GM18520 (cell line): ENCODE measurements at regions not wholly inside any gene's neighbourhood (a gene's known extent, or its start where the extent isn't known, plus 50 kb on each side); places are given as distances from the start of the nearest gene placed in this dataset.
"Not testable (repeated sequence)": the region's sequence is repeated elsewhere in the genome, so short reads cannot be mapped to it uniquely, and the experiment has no call there.

Experiments
- ATAC-seq: cut with Tn5 transposase; IDR thresholded peaks from one replicate; pipeline ENCODE4 v1.9.1; 2021; ENCODE audit not compliant: unreplicated experiment

- peak; percentile 91 for ATAC-seq
These were observed 699.4 kb downstream of the ZPLD1 start for GRCh38 chr3:103134023-103134724.

- ATAC-seq, result no peak
These were observed 701.8 kb downstream of the ZPLD1 start for GRCh38 chr3:103136621-103137020.

- ATAC-seq, result no peak
These were observed 703.0 kb downstream of the ZPLD1 start for GRCh38 chr3:103137830-103138229.

- no peak for ATAC-seq
These were observed 723.4 kb downstream of the ZPLD1 start for GRCh38 chr3:103158183-103158582.

- no peak for ATAC-seq
These were observed 732.1 kb downstream of the ZPLD1 start for GRCh38 chr3:103166890-103167289.

GRCh38 chr3:103167850-103168249, 733.0 kb downstream of the ZPLD1 start:
- ATAC-seq, result no peak

- no peak for ATAC-seq
These were observed 734.5 kb downstream of the ZPLD1 start for GRCh38 chr3:103169289-103169688.

- peak; percentile 52 for ATAC-seq
These were observed 735.8 kb downstream of the ZPLD1 start for GRCh38 chr3:103170651-103171050.

GRCh38 chr3:103173940-103174339, 739.1 kb downstream of the ZPLD1 start:
- peak; percentile 34 for ATAC-seq

GRCh38 chr3:103181160-103181559, 746.3 kb downstream of the ZPLD1 start:
- ATAC-seq, result no peak

- no peak for ATAC-seq
These were observed 750.0 kb downstream of the ZPLD1 start for GRCh38 chr3:103184772-103185171.

GRCh38 chr3:103189941-103190340, 755.1 kb downstream of the ZPLD1 start:
- ATAC-seq, result no peak

- ATAC-seq, result no peak
These were observed 760.4 kb downstream of the ZPLD1 start for GRCh38 chr3:103195216-103195615.

GRCh38 chr3:103203441-103203840, 768.6 kb downstream of the ZPLD1 start:
- no peak for ATAC-seq

GRCh38 chr3:103210583-103210982, 775.8 kb downstream of the ZPLD1 start:
- no peak for ATAC-seq

GRCh38 chr3:103218146-103218545, 783.3 kb downstream of the ZPLD1 start:
- ATAC-seq, result peak; percentile 99

GRCh38 chr3:103218793-103219192, 784.0 kb downstream of the ZPLD1 start:
- no peak for ATAC-seq

- ATAC-seq, result no peak
These were observed 792.8 kb downstream of the ZPLD1 start for GRCh38 chr3:103227651-103228050.

GRCh38 chr3:103247459-103247858, 812.6 kb downstream of the ZPLD1 start:
- ATAC-seq, result no peak

GRCh38 chr3:103254827-103255226, 820.0 kb downstream of the ZPLD1 start:
- ATAC-seq, result not testable (repeated sequence)

- no peak for ATAC-seq
These were observed 834.5 kb downstream of the ZPLD1 start for GRCh38 chr3:103269287-103269686.

- ATAC-seq, result no peak
These were observed 836.8 kb downstream of the ZPLD1 start for GRCh38 chr3:103271575-103271974.

GRCh38 chr3:103295974-103296570, 861.3 kb downstream of the ZPLD1 start:
- ATAC-seq, result no peak
